DND-41 (cell line): ENCODE measurements at regions not wholly inside any gene's neighbourhood (a gene's known extent, or its start where the extent isn't known, plus 50 kb on each side); places are given as distances from the start of the nearest gene placed in this dataset.

Experiments
- EZH2 ChIP-seq: IDR thresholded peaks from 3 replicates; pipeline ENCODE4 v1.6.1; 2012; ENCODE audit warnings: borderline replicate concordance, low read depth, mild to moderate bottlenecking, moderate library complexity, low read length, inconsistent platforms; ENCODE audit not compliant: severe bottlenecking
- TF ChIP-seq, protein P1 (sequence below): IDR thresholded peaks from 2 replicates; pipeline ENCODE4 v1.5.1; 2012; ENCODE audit warnings: borderline replicate concordance, low read length, moderate library complexity, mild to moderate bottlenecking; ENCODE audit not compliant: poor library complexity, severe bottlenecking; ENCODE audit errors: extremely low read depth

DNA sequence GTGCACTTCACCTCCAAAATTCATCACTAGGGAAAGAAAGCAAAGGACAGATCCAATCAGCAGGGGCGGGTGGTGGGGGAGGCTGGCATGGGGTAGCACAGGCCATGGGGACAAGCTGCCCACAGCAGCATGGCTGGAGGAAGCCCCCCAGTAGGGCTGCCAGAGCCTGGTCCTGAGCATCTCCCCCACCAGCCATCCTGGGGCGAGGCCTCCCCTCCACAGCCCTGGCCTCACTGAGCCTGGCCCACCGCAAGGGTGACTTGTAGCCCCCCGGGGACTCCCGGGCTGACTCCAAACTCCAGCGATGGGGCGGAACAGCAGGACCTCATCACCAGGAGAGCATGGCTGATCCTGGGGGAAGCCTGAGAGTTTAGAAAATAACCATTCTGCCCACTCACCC is 92.4 kb upstream of the TCERG1L start:
- TF ChIP-seq, protein P1, sequence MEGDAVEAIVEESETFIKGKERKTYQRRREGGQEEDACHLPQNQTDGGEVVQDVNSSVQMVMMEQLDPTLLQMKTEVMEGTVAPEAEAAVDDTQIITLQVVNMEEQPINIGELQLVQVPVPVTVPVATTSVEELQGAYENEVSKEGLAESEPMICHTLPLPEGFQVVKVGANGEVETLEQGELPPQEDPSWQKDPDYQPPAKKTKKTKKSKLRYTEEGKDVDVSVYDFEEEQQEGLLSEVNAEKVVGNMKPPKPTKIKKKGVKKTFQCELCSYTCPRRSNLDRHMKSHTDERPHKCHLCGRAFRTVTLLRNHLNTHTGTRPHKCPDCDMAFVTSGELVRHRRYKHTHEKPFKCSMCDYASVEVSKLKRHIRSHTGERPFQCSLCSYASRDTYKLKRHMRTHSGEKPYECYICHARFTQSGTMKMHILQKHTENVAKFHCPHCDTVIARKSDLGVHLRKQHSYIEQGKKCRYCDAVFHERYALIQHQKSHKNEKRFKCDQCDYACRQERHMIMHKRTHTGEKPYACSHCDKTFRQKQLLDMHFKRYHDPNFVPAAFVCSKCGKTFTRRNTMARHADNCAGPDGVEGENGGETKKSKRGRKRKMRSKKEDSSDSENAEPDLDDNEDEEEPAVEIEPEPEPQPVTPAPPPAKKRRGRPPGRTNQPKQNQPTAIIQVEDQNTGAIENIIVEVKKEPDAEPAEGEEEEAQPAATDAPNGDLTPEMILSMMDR = no peak
- no peak for TF ChIP-seq EZH2
